Head of caudate nucleus (tissue), 42 donors: ENCODE measurements at regions not wholly inside any gene's neighbourhood (a gene's known extent, or its start where the extent isn't known, plus 50 kb on each side); places are given as distances from the start of the nearest gene placed in this dataset.
"Not testable (repeated sequence)": the region's sequence is repeated elsewhere in the genome, so short reads cannot be mapped to it uniquely, and the experiment has no call there.

Experiments used
- DNase-seq, 42 donors: peaks; one replicate each; pipeline versions ENCODE4 v3.0.0 to v3.0.0-alpha.2; 2020 to 2021; ENCODE audit warnings: mixed read lengths in 7 of 42
- intact Hi-C: fragments of 100-400 bp; cut with DNase I; formaldehyde crosslinking; loops from one replicate; pipeline ENCODE4 v1.15.0; 2022

GRCh38 chr6:120569714-120570113 is 764.6 kb downstream of the TBC1D32 start:
- intact Hi-C loops = no loop called here
- DNase-seq = no peak

GRCh38 chr6:120564779-120565178 is 769.5 kb downstream of the TBC1D32 start:
- intact Hi-C loops = no loop called here
- no peak for DNase-seq

- DNase-seq = no peak
- intact Hi-C loops = no loop called here
Measured at GRCh38 chr6:120558294-120558693, 776.0 kb downstream of the TBC1D32 start.

GRCh38 chr6:120557554-120557953 is 776.7 kb downstream of the TBC1D32 start:
- intact Hi-C loops = no loop called here
- no peak for DNase-seq

- no peak for DNase-seq
- intact Hi-C loops = no loop called here
Measured at GRCh38 chr6:120556491-120556890, 777.8 kb downstream of the TBC1D32 start.

GRCh38 chr6:120553353-120553752 is 780.9 kb downstream of the TBC1D32 start:
- intact Hi-C loops = no loop called here

GRCh38 chr6:120545353-120545752 is 788.9 kb downstream of the TBC1D32 start:
- intact Hi-C loops = no loop called here

More at GRCh38 chr6:120553353-120553752, 780.9 kb downstream of the TBC1D32 start:
- DNase-seq = no peak

GRCh38 chr6:120534954-120535353 is 799.3 kb downstream of the TBC1D32 start:
- no peak for DNase-seq
- intact Hi-C loops = no loop called here

More at GRCh38 chr6:120545353-120545752, 788.9 kb downstream of the TBC1D32 start:
- no peak for DNase-seq

GRCh38 chr6:120526576-120526975 is 807.7 kb downstream of the TBC1D32 start:
- DNase-seq = no peak
- intact Hi-C loops = no loop called here

- intact Hi-C loops = no loop called here
- no peak for DNase-seq
Measured at GRCh38 chr6:120514544-120514943, 819.7 kb downstream of the TBC1D32 start.

- intact Hi-C loops = no loop called here
- no peak for DNase-seq
Measured at GRCh38 chr6:120511712-120512111, 822.6 kb downstream of the TBC1D32 start.

GRCh38 chr6:120498711-120499110 is 835.6 kb downstream of the TBC1D32 start:
- peak in 40 of 42 donors; percentile 16 to 91 (median 54) for DNase-seq
- intact Hi-C loops = no loop called here

- intact Hi-C loops = no loop called here
- DNase-seq = no peak
Measured at GRCh38 chr6:120496661-120497060, 837.6 kb downstream of the TBC1D32 start.

- no peak for DNase-seq
- intact Hi-C loops = no loop called here
Measured at GRCh38 chr6:120493505-120493904, 840.8 kb downstream of the TBC1D32 start.

GRCh38 chr6:120489941-120490340 is 844.3 kb downstream of the TBC1D32 start:
- intact Hi-C loops = no loop called here
- no peak for DNase-seq

GRCh38 chr6:120484146-120484545 is 850.1 kb downstream of the TBC1D32 start:
- intact Hi-C loops = no loop called here
- DNase-seq = no peak

- no peak for DNase-seq
- intact Hi-C loops = no loop called here
Measured at GRCh38 chr6:120478650-120479049, 855.6 kb downstream of the TBC1D32 start.

GRCh38 chr6:120473804-120474203 is 860.5 kb downstream of the TBC1D32 start:
- intact Hi-C loops = no loop called here
- DNase-seq = no peak

GRCh38 chr6:120468486-120468885 is 865.8 kb downstream of the TBC1D32 start:
- DNase-seq = no peak
- intact Hi-C loops = no loop called here

GRCh38 chr6:120451508-120451907 is 882.8 kb downstream of the TBC1D32 start:
- no peak for DNase-seq
- intact Hi-C loops = no loop called here

GRCh38 chr6:120447605-120448004 is 886.7 kb downstream of the TBC1D32 start:
- intact Hi-C loops = no loop called here
- DNase-seq = no peak

- intact Hi-C loops, DNase-seq: not testable (repeated sequence)
Measured at GRCh38 chr6:120432840-120433239, 901.4 kb downstream of the TBC1D32 start.
